Lower leg skin (tissue), 4 donors: ENCODE measurements at regions not wholly inside any gene's neighbourhood (a gene's known extent, or its start where the extent isn't known, plus 50 kb on each side); places are given as distances from the start of the nearest gene placed in this dataset.

Source experiments
- DNase-seq, 2 donors: peaks; one replicate each; pipeline ENCODE4 v3.0.0-alpha.2; 2019; ENCODE audit warnings: low spot score in 2 of 2
- H3K4me3 ChIP-seq: fragments of 200-600 bp; sonication (generic); 2 replicates; pipeline ENCODE4 v1.5.1; 2017; ENCODE audit warnings: mild to moderate bottlenecking, low read depth; ENCODE audit not compliant: poor library complexity, severe bottlenecking
- CTCF ChIP-seq, 3 donors: fragments of 450-650 bp; IDR thresholded peaks; one replicate each; pipeline ENCODE4 v1.5.1; 2016; ENCODE audit warnings: antibody characterized with exemption in 3 of 3, mild to moderate bottlenecking in 3 of 3, moderate library complexity in 2 of 3
- POLR2A ChIP-seq, 2 donors: fragments of 450-650 bp; IDR thresholded peaks; one replicate each; pipeline ENCODE4 v1.6.1; 2016 to 2017; ENCODE audit warnings: antibody characterized with exemption in 2 of 2, mild to moderate bottlenecking in 1 of 2, moderate library complexity in 1 of 2
- WGBS, 2 donors: methylation state at CpG; one replicate each; pipeline ENCODE4 v1.1.5; 2018; 5-methylcytosine and 5-hydroxymethylcytosine counted together
- intact Hi-C: fragments of 100-400 bp; cut with DNase I; formaldehyde crosslinking; loops from one replicate; pipeline ENCODE4 v1.15.0; 2023; ENCODE audit warnings: low total_unique reads

- no peak for TF ChIP-seq CTCF (IDR thresholded peaks at IDR 0.05)
- no peak for TF ChIP-seq POLR2A (IDR thresholded peaks at IDR 0.05)
- intact Hi-C loops: no loop called here
- DNase-seq: no peak
- no peak overlapping the region for H3K4me3 ChIP-seq
These were observed 836.1 kb downstream of the NLGN4Y start for GRCh38 chrY:15360471-15360870.

- DNase-seq: no peak
- WGBS, 2 donors: 51% methylated on average over 4 of the region's 4 CpGs; no CpG with 5 or more reads in 1 of the 2 donors
- no peak for TF ChIP-seq POLR2A (IDR thresholded peaks at IDR 0.05)
- intact Hi-C loops: no loop called here
- no peak overlapping the region for H3K4me3 ChIP-seq
These were observed 840.7 kb downstream of the NLGN4Y start for GRCh38 chrY:15364996-15365395.

- TF ChIP-seq CTCF (IDR thresholded peaks at IDR 0.05) (no peak), POLR2A (IDR thresholded peaks at IDR 0.05) (no peak)
These were observed 844.5 kb downstream of the NLGN4Y start for GRCh38 chrY:15368786-15369185.

GRCh38 chrY:15385178-15385577, 860.8 kb downstream of the NLGN4Y start:
- no peak overlapping the region for H3K4me3 ChIP-seq
- intact Hi-C loops: no loop called here
- DNase-seq: no peak
- no peak for TF ChIP-seq POLR2A (IDR thresholded peaks at IDR 0.05)
- TF ChIP-seq CTCF (IDR thresholded peaks at IDR 0.05): no peak
- 90% methylated on average over 1 of the region's 1 CpG; no CpG with 5 or more reads in 1 of the 2 donors for WGBS, 2 donors

More at GRCh38 chrY:15368786-15369185, 844.5 kb downstream of the NLGN4Y start:
- H3K4me3 ChIP-seq: no peak overlapping the region
- 44% methylated on average over 3 of the region's 3 CpGs; no CpG with 5 or more reads in 1 of the 2 donors for WGBS, 2 donors
- no peak for DNase-seq
- intact Hi-C loops: no loop called here

GRCh38 chrY:15397556-15398280, 873.4 kb downstream of the NLGN4Y start:
- intact Hi-C loops: no loop called here
- 100% methylated on average over 1 of the region's 1 CpG; no CpG with 5 or more reads in 1 of the 2 donors for WGBS, 2 donors

GRCh38 chrY:15402451-15402850, 878.1 kb downstream of the NLGN4Y start:
- DNase-seq: no peak
- WGBS, 2 donors: 79% methylated on average over 2 of the region's 2 CpGs; no CpG with 5 or more reads in 1 of the 2 donors
- H3K4me3 ChIP-seq: no peak overlapping the region
- intact Hi-C loops: no loop called here
- TF ChIP-seq POLR2A (IDR thresholded peaks at IDR 0.05) (no peak), CTCF (IDR thresholded peaks at IDR 0.05) (no peak)

More at GRCh38 chrY:15397556-15398280, 873.4 kb downstream of the NLGN4Y start:
- no peak overlapping the region for H3K4me3 ChIP-seq
- TF ChIP-seq POLR2A (IDR thresholded peaks at IDR 0.05): no peak
- no peak for TF ChIP-seq CTCF (IDR thresholded peaks at IDR 0.05)
- no peak for DNase-seq
